Caco-2 (cell line): ENCODE measurements at regions not wholly inside any gene's neighbourhood (a gene's known extent, or its start where the extent isn't known, plus 50 kb on each side); places are given as distances from the start of the nearest gene placed in this dataset.

Source experiments
- BruUV-seq: library from RNA; stranded (reverse); fragments of 400-500 nt; replicated peaks from 2 replicates; lab custom pipeline; 2021; lab: Mats Ljungman, UMichigan
- CTCF ChIA-PET: fragments of 300-600 bp; sonication (Branson Sonifier 250); formaldehyde crosslinking; loops from one replicate; lab custom pipeline; 2022; ENCODE audit warnings: antibody characterized with exemption; lab: Charles Lee
- POLR2A ChIA-PET: fragments of 300-600 bp; sonication (Branson Sonifier 250); formaldehyde crosslinking; loops from one replicate; lab custom pipeline; 2022; ENCODE audit warnings: antibody characterized with exemption; lab: Charles Lee
- DNase-seq, 2 experiments: peaks; one replicate each; pipeline versions ENCODE4 v3.0.0 to v3.0.0-alpha.2; 2020 to 2022
- H3K27me3 ChIP-seq: replicated peaks from 2 replicates; pipeline ENCODE4 v1.6.0; 2011; ENCODE audit warnings: low read length; ENCODE audit not compliant: control insufficient read depth, insufficient read depth
- H3K36me3 ChIP-seq: 2 replicates; pipeline ENCODE4 v1.5.1; 2011; ENCODE audit warnings: low read length; ENCODE audit not compliant: control insufficient read depth, insufficient read depth
- H3K4me1 ChIP-seq: fragments of 250-450 bp; sonication (Bioruptor Pico); 2 replicates; pipeline ENCODE4 v1.5.1; 2020; ENCODE audit warnings: mild to moderate bottlenecking
- H3K4me3 ChIP-seq: 2 replicates; pipeline ENCODE4 v1.5.1; 2011; ENCODE audit warnings: low read depth, mild to moderate bottlenecking, control low read depth, low read length
- H3K9me3 ChIP-seq: fragments of 250-450 bp; sonication (Bioruptor Pico); 2 replicates; pipeline ENCODE4 v1.5.1; 2020; ENCODE audit warnings: mild to moderate bottlenecking, moderate library complexity
- H3K27ac Mint-ChIP-seq: one replicate; pipeline ENCODE4 v1.8.0; 2022; ENCODE audit warnings: mixed read lengths; ENCODE audit not compliant: unreplicated experiment
- H3K27me3 Mint-ChIP-seq: one replicate; pipeline ENCODE4 v1.8.0; 2022; ENCODE audit warnings: mixed read lengths; ENCODE audit not compliant: insufficient read depth, unreplicated experiment
- H3K36me3 Mint-ChIP-seq: one replicate; pipeline ENCODE4 v1.8.0; 2022; ENCODE audit warnings: mild to moderate bottlenecking, mixed read lengths; ENCODE audit not compliant: insufficient read depth, unreplicated experiment
- H3K4me1 Mint-ChIP-seq: one replicate; pipeline ENCODE4 v1.8.0; 2022; ENCODE audit warnings: low read depth, mixed read lengths; ENCODE audit not compliant: unreplicated experiment
- H3K4me3 Mint-ChIP-seq: one replicate; pipeline ENCODE4 v1.8.0; 2022; ENCODE audit warnings: mild to moderate bottlenecking, moderate library complexity, mixed read lengths; ENCODE audit not compliant: unreplicated experiment
- H3K9me3 Mint-ChIP-seq: one replicate; pipeline ENCODE4 v1.8.0; 2022; ENCODE audit warnings: mixed read lengths; ENCODE audit not compliant: unreplicated experiment
- intact Hi-C: fragments of 100-400 bp; cut with micrococcal nuclease; formaldehyde crosslinking; loops from one replicate; pipeline ENCODE4 v1.10.0; 2022; ENCODE audit not compliant: unreplicated experiment
- TF ChIP-seq, protein P1 (sequence below), 2 experiments: fragments of 200-600 bp in 1 of 2; IDR thresholded peaks; 1 replicate in 1 of 2; 2 replicates in 1 of 2; pipeline versions ENCODE4 v1.5.1 to v1.8.0; 2011 to 2022; ENCODE audit warnings: antibody characterized with exemption in 1 of 2, control low read depth in 1 of 2, inconsistent platforms in 1 of 2, low read depth in 1 of 2, low read length in 1 of 2, mild to moderate bottlenecking in 1 of 2, moderate library complexity in 1 of 2; ENCODE audit not compliant: insufficient read depth in 1 of 2, severe bottlenecking in 1 of 2, unreplicated experiment in 1 of 2

DNA sequence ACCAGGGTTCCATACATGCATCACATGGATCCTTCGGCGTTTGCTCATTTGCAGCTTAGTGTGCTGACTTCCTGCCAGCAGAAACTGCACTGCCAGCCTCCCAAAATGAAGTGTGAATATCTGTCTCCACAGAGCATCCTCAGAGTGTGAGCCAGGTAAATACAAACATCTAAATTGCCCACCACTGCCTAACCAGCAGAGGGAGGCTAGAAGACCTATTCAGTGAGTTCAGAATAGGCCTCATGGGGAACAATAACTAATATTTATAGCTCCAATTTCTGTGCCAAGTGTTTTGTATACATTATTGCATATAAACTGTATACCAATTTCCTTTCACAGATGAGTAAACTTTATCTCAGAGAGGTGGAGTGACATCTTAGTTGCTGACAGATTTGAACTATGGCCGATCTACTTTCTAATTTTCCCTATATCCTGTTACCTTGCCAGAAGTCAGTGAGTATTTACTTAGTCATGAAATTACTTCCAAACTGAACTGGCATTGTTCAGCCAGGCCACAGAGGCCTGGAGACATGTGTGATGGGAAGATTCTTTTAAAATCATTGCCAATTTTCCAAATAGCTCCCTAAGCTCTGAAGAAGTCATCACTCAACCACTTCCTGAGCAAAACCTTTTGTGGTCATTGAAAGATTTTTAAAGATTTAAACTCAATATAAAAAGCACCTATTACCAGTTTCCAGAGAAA lies 926.5 kb upstream of the GHITM start:
- BruUV-seq, result no TSS peak
- H3K4me3 ChIP-seq, result no peak overlapping the region
- Mint-ChIP-seq H3K9me3 (no peaks in the 10 kb centered on the region), H3K4me1 (no peaks in the 10 kb centered on the region), H3K27me3 (peaks cover 3% of the 10 kb centered on the region), H3K36me3 (no peaks in the 10 kb centered on the region), H3K27ac (no peak overlapping the region), H3K4me3 (no peak overlapping the region)
- no peaks in the 10 kb centered on the region for H3K9me3 ChIP-seq
- no peaks in the 10 kb centered on the region for H3K4me1 ChIP-seq
- POLR2A ChIA-PET, result interaction anchor here (0.5 kb wide), 1 partner anchor 32 kb away, joined by 4 read pairs; no protein-coding TSS in a partner anchor
- H3K27me3 ChIP-seq, result no peaks in the 10 kb centered on the region
- DNase-seq, result no peak
- CTCF ChIA-PET, result no interaction called here
- intact Hi-C loops, result no loop called here
- TF ChIP-seq, protein P1, sequence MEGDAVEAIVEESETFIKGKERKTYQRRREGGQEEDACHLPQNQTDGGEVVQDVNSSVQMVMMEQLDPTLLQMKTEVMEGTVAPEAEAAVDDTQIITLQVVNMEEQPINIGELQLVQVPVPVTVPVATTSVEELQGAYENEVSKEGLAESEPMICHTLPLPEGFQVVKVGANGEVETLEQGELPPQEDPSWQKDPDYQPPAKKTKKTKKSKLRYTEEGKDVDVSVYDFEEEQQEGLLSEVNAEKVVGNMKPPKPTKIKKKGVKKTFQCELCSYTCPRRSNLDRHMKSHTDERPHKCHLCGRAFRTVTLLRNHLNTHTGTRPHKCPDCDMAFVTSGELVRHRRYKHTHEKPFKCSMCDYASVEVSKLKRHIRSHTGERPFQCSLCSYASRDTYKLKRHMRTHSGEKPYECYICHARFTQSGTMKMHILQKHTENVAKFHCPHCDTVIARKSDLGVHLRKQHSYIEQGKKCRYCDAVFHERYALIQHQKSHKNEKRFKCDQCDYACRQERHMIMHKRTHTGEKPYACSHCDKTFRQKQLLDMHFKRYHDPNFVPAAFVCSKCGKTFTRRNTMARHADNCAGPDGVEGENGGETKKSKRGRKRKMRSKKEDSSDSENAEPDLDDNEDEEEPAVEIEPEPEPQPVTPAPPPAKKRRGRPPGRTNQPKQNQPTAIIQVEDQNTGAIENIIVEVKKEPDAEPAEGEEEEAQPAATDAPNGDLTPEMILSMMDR (IDR thresholded peaks at IDR 0.05; ENCODE audit: insufficient read depth in 1 of 2, low read depth in 1 of 2, low read length in 1 of 2, severe bottlenecking in 1 of 2, unreplicated experiment in 1 of 2), result no peak
- no peaks in the 10 kb centered on the region for H3K36me3 ChIP-seq

DNA sequence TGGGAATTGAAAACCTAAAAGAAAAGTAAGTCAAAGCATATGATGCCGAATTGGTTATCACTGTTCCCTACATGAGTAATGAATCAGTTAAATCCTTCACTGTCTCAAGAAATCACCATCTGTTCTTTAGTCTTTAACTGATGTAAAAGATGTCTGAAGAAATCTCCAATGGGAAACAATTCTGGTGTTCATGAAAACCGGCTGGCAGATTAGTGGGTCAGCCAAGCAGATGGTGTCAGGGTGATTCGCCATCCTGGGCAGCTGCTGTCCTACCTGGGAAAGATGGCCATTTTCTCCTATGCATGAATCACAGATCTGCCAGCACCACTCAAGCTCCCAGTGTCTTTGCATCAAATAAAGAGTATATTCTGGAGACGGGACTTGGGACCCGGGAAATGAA lies 925.2 kb upstream of the GHITM start:
- Histone ChIP-seq H3K36me3 (no peaks in the 10 kb centered on the region), H3K4me3 (no peak overlapping the region), H3K9me3 (no peaks in the 10 kb centered on the region), H3K4me1 (no peaks in the 10 kb centered on the region), H3K27me3 (no peaks in the 10 kb centered on the region)
- H3K27me3 Mint-ChIP-seq, result peaks cover 3% of the 10 kb centered on the region
- TF ChIP-seq, protein P1 (IDR thresholded peaks at IDR 0.05; ENCODE audit: insufficient read depth in 1 of 2, low read depth in 1 of 2, low read length in 1 of 2, severe bottlenecking in 1 of 2, unreplicated experiment in 1 of 2), result no peak
- no peaks in the 10 kb centered on the region for H3K36me3 Mint-ChIP-seq
- H3K27ac Mint-ChIP-seq, result no peak overlapping the region
- no TSS peak for BruUV-seq
- intact Hi-C loops, result no loop called here
- H3K9me3 Mint-ChIP-seq, result no peaks in the 10 kb centered on the region
- CTCF ChIA-PET, result no interaction called here
- H3K4me3 Mint-ChIP-seq, result no peak overlapping the region
- H3K4me1 Mint-ChIP-seq, result no peaks in the 10 kb centered on the region
- POLR2A ChIA-PET, result no interaction called here
- DNase-seq, result no peak

DNA sequence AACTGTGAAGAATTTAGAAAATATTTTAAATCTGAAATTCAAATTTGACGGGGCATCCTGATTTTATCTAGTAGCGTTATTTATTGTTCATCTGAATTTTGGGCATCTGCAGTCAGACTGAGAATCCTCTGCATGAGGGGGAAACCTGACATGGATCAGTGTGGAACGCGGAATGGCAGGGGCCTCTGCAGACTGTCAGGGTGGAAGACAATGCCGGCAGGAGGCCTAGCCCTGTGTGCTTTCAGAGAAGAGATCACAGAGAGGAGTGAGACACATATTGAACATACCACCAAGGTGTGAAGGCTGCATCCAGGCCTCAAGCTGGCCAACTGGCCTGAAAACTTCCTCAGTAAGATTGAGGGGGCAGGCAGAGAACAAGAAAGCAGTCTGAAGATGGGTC lies 921.1 kb upstream of the GHITM start:
- ChIA-PET POLR2A (no interaction called here), CTCF (no interaction called here)
- H3K27me3 ChIP-seq, result no peaks in the 10 kb centered on the region
- H3K4me3 ChIP-seq, result no peak overlapping the region
- H3K27me3 Mint-ChIP-seq, result peaks cover 3% of the 10 kb centered on the region
- no peaks in the 10 kb centered on the region for H3K36me3 Mint-ChIP-seq
- no peaks in the 10 kb centered on the region for H3K4me1 Mint-ChIP-seq
- TF ChIP-seq, protein P1 (IDR thresholded peaks at IDR 0.05; ENCODE audit: insufficient read depth in 1 of 2, low read depth in 1 of 2, low read length in 1 of 2, severe bottlenecking in 1 of 2, unreplicated experiment in 1 of 2), result no peak
- no peak for DNase-seq
- no TSS peak for BruUV-seq
- no peaks in the 10 kb centered on the region for H3K4me1 ChIP-seq
- H3K36me3 ChIP-seq, result no peaks in the 10 kb centered on the region
- no peak overlapping the region for H3K4me3 Mint-ChIP-seq
- intact Hi-C loops, result no loop called here
- H3K9me3 Mint-ChIP-seq, result no peaks in the 10 kb centered on the region
- H3K9me3 ChIP-seq, result no peaks in the 10 kb centered on the region
- no peak overlapping the region for H3K27ac Mint-ChIP-seq
